ENCODE measurements at regions not wholly inside any gene's neighbourhood (a gene's known extent, or its start where the extent isn't known, plus 50 kb on each side); places are given as distances from the start of the nearest gene placed in this dataset.
"Not testable (repeated sequence)": the region's sequence is repeated elsewhere in the genome, so short reads cannot be mapped to it uniquely, and the experiment has no call there.

DNA sequence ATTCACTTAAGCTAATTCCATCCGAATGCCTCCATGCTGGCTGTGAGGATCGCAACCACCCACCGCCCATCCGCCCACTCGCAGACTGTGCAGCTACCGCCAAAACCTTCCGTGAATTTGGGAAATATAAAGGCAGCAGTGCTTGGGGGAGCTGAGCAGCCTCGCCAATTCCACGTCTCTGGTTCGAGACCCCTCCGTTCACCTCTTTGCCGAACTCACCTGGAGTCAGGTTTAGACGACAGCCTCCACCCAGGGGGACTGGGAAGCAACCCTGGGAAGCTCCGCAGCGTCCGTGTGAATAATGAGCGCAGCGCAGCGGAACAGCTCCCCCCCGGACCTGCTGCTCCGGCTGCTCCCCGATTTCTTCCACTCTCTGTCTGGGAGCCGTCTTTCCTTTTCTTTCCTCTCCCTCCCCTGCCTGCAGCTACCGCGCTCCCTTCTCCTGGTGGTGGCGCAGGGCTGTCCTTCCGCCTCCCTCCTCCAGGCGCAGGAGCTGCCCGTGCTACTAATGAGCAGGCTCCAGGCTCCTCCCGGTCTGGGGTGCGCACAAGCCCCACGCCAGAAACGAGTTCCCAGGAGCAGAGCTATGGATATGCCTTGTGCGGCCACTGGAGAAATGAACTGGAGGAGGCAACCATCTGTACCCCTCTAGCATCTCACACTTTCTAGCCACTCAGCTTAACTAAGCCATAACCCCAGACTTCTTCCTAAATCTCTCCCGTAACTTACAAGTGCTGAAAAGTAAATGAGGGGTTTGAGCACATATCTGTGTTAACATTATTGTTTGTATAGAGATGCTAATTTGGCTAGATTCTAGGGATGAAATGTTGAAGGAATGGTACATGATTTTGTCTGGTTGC, 107.3 kb downstream of the XKR3 start:
- ChIA-PET POLR2A (ENCODE audit: low non-redundant PET) (no interaction called here), CTCF (no interaction called here)
- peaks cover 11% of the 10 kb centered on the region for H3K9me3 ChIP-seq (ENCODE audit: low read depth, low read length, poor library complexity, severe bottlenecking)
- no TSS peak for BruUV-seq (replicated peaks)
- no peak for DNase-seq (ENCODE audit: low spot score)
- no peak overlapping the region for H3K4me3 ChIP-seq (ENCODE audit: low read depth, low read length, poor library complexity, severe bottlenecking)
- no peaks in the 10 kb centered on the region for H3K36me3 ChIP-seq (ENCODE audit: insufficient read depth, low read length, poor library complexity, severe bottlenecking)
- TF ChIP-seq EZH2 (IDR thresholded peaks at IDR 0.05; ENCODE audit: borderline replicate concordance, low read depth, low read length, poor library complexity, severe bottlenecking) = no peak
- H3K4me1 ChIP-seq (ENCODE audit: insufficient read depth, low read length, poor library complexity, severe bottlenecking) = no peaks in the 10 kb centered on the region
- intact Hi-C loops (cut with micrococcal nuclease; ENCODE audit: unreplicated experiment) = no loop called here
- H3K27me3 ChIP-seq (replicated peaks; ENCODE audit: insufficient read depth, low read depth, low read length, poor library complexity) = no peaks in the 10 kb centered on the region
- H3K27ac ChIP-seq (ENCODE audit: low read depth, low read length, poor library complexity, severe bottlenecking) = no peak overlapping the region

GRCh38 chr22:16714568-16714967, 110.6 kb downstream of the XKR3 start:
- DNase-seq (ENCODE audit: low spot score); intact Hi-C loops (cut with micrococcal nuclease; ENCODE audit: unreplicated experiment); H3K4me1 ChIP-seq (ENCODE audit: insufficient read depth, low read length, poor library complexity, severe bottlenecking); H3K4me3 ChIP-seq (ENCODE audit: low read depth, low read length, poor library complexity, severe bottlenecking); H3K27ac ChIP-seq (ENCODE audit: low read depth, low read length, poor library complexity, severe bottlenecking); H3K27me3 ChIP-seq (replicated peaks; ENCODE audit: insufficient read depth, low read depth, low read length, poor library complexity); BruUV-seq (replicated peaks); CTCF ChIA-PET; H3K36me3 ChIP-seq (ENCODE audit: insufficient read depth, low read length, poor library complexity, severe bottlenecking); H3K9me3 ChIP-seq (ENCODE audit: low read depth, low read length, poor library complexity, severe bottlenecking); POLR2A ChIA-PET (ENCODE audit: low non-redundant PET): not testable (repeated sequence)

DNA sequence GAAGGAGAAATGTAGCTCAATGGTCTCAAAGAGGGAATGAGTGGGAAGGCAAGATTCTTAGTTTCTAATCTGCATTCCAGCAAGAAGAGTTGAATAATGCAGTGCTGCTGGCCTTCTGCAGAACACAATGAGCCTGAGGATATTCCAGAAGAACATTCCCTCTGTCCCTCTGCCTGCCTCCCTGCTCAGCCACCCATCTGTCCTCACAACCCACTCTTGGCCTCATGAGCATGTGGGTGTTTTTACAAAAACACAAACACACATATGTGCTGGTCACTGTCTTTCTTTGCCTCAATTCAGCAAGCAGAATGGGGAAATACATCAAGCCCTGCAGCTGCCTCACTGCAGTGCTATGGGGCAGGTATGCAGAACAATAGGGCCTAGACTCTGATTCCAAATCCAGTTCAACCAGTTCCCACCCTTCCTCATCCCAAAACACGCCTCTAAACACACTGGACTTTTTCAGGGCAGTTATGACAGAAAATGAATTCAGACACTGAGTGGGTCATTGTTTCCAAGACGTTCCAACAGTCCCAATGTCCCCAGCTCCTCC, 109.8 kb upstream of the CCT8L2 start:
- POLR2A ChIA-PET (ENCODE audit: low non-redundant PET); intact Hi-C loops (cut with micrococcal nuclease; ENCODE audit: unreplicated experiment); DNase-seq (ENCODE audit: low spot score); BruUV-seq (replicated peaks); H3K4me1 ChIP-seq (ENCODE audit: insufficient read depth, low read length, poor library complexity, severe bottlenecking); H3K36me3 ChIP-seq (ENCODE audit: insufficient read depth, low read length, poor library complexity, severe bottlenecking); H3K27me3 ChIP-seq (replicated peaks; ENCODE audit: insufficient read depth, low read depth, low read length, poor library complexity); H3K9me3 ChIP-seq (ENCODE audit: low read depth, low read length, poor library complexity, severe bottlenecking); H3K27ac ChIP-seq (ENCODE audit: low read depth, low read length, poor library complexity, severe bottlenecking); H3K4me3 ChIP-seq (ENCODE audit: low read depth, low read length, poor library complexity, severe bottlenecking); CTCF ChIA-PET: not testable (repeated sequence)

DNA sequence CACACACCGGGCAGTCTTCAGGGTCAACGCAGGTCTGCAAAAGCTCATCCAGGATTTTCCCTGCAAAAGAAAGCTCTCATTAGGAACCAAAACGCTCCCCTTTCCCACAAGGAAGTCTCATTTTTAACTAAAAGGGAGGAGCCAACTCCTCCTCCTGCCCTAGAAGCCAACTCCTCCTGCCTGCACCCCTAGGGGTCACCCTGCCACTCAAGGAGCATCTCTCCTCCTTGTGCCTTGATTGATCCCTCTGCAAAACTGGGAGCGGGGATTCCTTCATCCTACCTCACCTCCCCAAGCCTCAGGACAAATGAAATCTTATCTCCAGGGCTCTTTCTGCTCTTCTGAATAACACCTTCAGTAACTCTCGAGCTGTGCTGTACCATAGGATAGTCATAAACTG, 107.8 kb upstream of the CCT8L2 start:
- H3K9me3 ChIP-seq (ENCODE audit: low read depth, low read length, poor library complexity, severe bottlenecking); H3K27me3 ChIP-seq (replicated peaks; ENCODE audit: insufficient read depth, low read depth, low read length, poor library complexity); POLR2A ChIA-PET (ENCODE audit: low non-redundant PET): not testable (repeated sequence)

DNA sequence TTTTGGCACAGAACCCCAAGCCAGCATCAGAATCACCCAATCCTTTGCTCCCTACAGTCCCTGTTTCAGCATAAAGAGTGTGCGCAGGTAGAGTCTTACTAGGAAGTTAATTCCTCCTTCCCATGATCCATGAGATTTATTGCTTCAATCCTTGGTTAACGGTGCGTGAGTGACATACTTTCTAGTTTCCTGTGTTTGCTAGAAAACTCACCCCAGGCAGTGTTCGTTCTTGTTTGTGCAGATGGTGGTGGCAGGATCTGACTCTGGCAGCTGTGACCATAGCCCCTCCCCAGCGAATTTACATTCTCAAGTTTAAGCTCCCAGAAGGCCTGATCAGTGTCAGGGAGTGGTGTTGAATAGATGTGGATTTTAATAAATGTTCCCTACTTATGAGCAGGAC, 106.7 kb upstream of the CCT8L2 start:
- intact Hi-C loops (cut with micrococcal nuclease; ENCODE audit: unreplicated experiment) = no loop called here
- DNase-seq (ENCODE audit: low spot score) = no peak
- BruUV-seq (replicated peaks) = no TSS peak
- Histone ChIP-seq H3K4me3 (ENCODE audit: low read depth, low read length, poor library complexity, severe bottlenecking) (no peak overlapping the region), H3K36me3 (ENCODE audit: insufficient read depth, low read length, poor library complexity, severe bottlenecking) (no peaks in the 10 kb centered on the region), H3K27ac (ENCODE audit: low read depth, low read length, poor library complexity, severe bottlenecking) (no peak overlapping the region), H3K9me3 (ENCODE audit: low read depth, low read length, poor library complexity, severe bottlenecking) (peaks cover 9% of the 10 kb centered on the region), H3K27me3 (replicated peaks; ENCODE audit: insufficient read depth, low read depth, low read length, poor library complexity) (no peaks in the 10 kb centered on the region), H3K4me1 (ENCODE audit: insufficient read depth, low read length, poor library complexity, severe bottlenecking) (no peaks in the 10 kb centered on the region)
- CTCF ChIA-PET = no interaction called here
- POLR2A ChIA-PET (ENCODE audit: low non-redundant PET) = no interaction called here
- TF ChIP-seq, protein P1, sequence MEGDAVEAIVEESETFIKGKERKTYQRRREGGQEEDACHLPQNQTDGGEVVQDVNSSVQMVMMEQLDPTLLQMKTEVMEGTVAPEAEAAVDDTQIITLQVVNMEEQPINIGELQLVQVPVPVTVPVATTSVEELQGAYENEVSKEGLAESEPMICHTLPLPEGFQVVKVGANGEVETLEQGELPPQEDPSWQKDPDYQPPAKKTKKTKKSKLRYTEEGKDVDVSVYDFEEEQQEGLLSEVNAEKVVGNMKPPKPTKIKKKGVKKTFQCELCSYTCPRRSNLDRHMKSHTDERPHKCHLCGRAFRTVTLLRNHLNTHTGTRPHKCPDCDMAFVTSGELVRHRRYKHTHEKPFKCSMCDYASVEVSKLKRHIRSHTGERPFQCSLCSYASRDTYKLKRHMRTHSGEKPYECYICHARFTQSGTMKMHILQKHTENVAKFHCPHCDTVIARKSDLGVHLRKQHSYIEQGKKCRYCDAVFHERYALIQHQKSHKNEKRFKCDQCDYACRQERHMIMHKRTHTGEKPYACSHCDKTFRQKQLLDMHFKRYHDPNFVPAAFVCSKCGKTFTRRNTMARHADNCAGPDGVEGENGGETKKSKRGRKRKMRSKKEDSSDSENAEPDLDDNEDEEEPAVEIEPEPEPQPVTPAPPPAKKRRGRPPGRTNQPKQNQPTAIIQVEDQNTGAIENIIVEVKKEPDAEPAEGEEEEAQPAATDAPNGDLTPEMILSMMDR (conservative IDR thresholded peaks at IDR 0.05; ENCODE audit: low read depth, low read length) = no peak
- no peak for TF ChIP-seq EZH2 (IDR thresholded peaks at IDR 0.05; ENCODE audit: borderline replicate concordance, low read depth, low read length, poor library complexity, severe bottlenecking)

More for the DNA sequence above, 107.8 kb upstream of the CCT8L2 start:
- H3K27ac ChIP-seq (ENCODE audit: low read depth, low read length, poor library complexity, severe bottlenecking); DNase-seq (ENCODE audit: low spot score); CTCF ChIA-PET; BruUV-seq (replicated peaks); intact Hi-C loops (cut with micrococcal nuclease; ENCODE audit: unreplicated experiment); H3K36me3 ChIP-seq (ENCODE audit: insufficient read depth, low read length, poor library complexity, severe bottlenecking); H3K4me3 ChIP-seq (ENCODE audit: low read depth, low read length, poor library complexity, severe bottlenecking); H3K4me1 ChIP-seq (ENCODE audit: insufficient read depth, low read length, poor library complexity, severe bottlenecking): not testable (repeated sequence)

DNA sequence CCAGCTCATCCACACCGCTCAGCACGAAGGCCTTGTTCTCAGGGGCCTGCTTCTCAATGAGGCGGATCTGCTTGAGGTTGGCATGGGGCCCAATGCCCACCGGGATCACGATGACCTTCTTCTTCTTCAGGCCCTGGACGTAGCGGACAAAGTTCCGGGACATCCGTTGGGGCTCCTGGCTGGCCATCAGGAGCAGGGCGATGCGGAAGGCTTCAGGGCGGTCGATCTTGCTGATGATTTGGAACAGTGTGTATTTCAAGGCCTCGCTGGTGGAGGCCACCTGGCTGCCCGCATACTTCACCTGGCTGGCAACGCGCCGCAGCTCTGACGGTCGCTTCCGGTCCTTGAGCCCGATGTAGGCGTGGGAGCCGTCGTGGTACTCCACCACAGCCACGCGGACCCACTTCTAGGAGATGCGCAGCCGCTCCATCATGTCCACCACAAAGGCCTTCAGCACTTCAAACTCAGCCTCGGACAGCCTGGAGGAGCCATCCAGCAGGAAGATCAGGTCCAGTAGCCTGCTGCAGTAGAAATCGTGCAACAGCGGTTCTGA, 105.0 kb upstream of the CCT8L2 start:
- BruUV-seq (replicated peaks); H3K9me3 ChIP-seq (ENCODE audit: low read depth, low read length, poor library complexity, severe bottlenecking); POLR2A ChIA-PET (ENCODE audit: low non-redundant PET): not testable (repeated sequence)

More for the DNA sequence above, 105.0 kb upstream of the CCT8L2 start:
- H3K4me3 ChIP-seq (ENCODE audit: low read depth, low read length, poor library complexity, severe bottlenecking); intact Hi-C loops (cut with micrococcal nuclease; ENCODE audit: unreplicated experiment); H3K4me1 ChIP-seq (ENCODE audit: insufficient read depth, low read length, poor library complexity, severe bottlenecking); H3K27ac ChIP-seq (ENCODE audit: low read depth, low read length, poor library complexity, severe bottlenecking); H3K36me3 ChIP-seq (ENCODE audit: insufficient read depth, low read length, poor library complexity, severe bottlenecking); H3K27me3 ChIP-seq (replicated peaks; ENCODE audit: insufficient read depth, low read depth, low read length, poor library complexity); CTCF ChIA-PET; DNase-seq (ENCODE audit: low spot score): not testable (repeated sequence)

Data from A673 (cell line).